Lung (tissue), 11 donors: ENCODE measurements at regions not wholly inside any gene's neighbourhood (a gene's known extent, or its start where the extent isn't known, plus 50 kb on each side); places are given as distances from the start of the nearest gene placed in this dataset.

Experiments used
- ATAC-seq: fragments of 200-7000 bp; cut with Tn5 transposase; one replicate; pipeline ENCODE4 v1.9.1; 2020; ENCODE audit warnings: moderate number of reproducible peaks; ENCODE audit not compliant: insufficient read depth, low FRiP score
- DNase-seq, 3 donors: peaks; one replicate each; pipeline ENCODE4 v3.0.0-alpha.2; 2013 to 2017
- H3K27ac ChIP-seq, 2 donors: one replicate each; pipeline ENCODE4 v1.5.1; 2013; ENCODE audit warnings: mild to moderate bottlenecking in 2 of 2, moderate library complexity in 2 of 2, control low read depth in 1 of 2, inconsistent platforms in 1 of 2, low read depth in 1 of 2, low read length in 1 of 2
- H3K27me3 ChIP-seq, 3 donors: one replicate each; pipeline ENCODE4 v1.5.1; 2013; ENCODE audit warnings: low read length in 2 of 3; ENCODE audit not compliant: control insufficient read depth in 3 of 3, insufficient read depth in 3 of 3
- H3K36me3 ChIP-seq, 4 donors: one replicate each; pipeline ENCODE4 v1.5.1; 2013; ENCODE audit warnings: low read length in 4 of 4, mild to moderate bottlenecking in 1 of 4, moderate library complexity in 1 of 4; ENCODE audit not compliant: control insufficient read depth in 4 of 4, insufficient read depth in 4 of 4
- H3K4me1 ChIP-seq, 5 donors: one replicate each; pipeline ENCODE4 v1.5.1; 2013; ENCODE audit warnings: low read length in 5 of 5, mild to moderate bottlenecking in 2 of 5, moderate library complexity in 1 of 5; ENCODE audit not compliant: control insufficient read depth in 5 of 5, insufficient read depth in 5 of 5
- H3K4me3 ChIP-seq: one replicate; pipeline ENCODE4 v1.5.1; 2013; ENCODE audit warnings: mild to moderate bottlenecking, control low read depth, moderate library complexity
- H3K9ac ChIP-seq, 2 donors: one replicate each; pipeline ENCODE4 v1.5.1; 2013; ENCODE audit warnings: low read length in 2 of 2, control low read depth in 1 of 2; ENCODE audit not compliant: insufficient read depth in 1 of 2
- H3K9me3 ChIP-seq, 4 donors: one replicate each; pipeline ENCODE4 v1.5.1; 2013; ENCODE audit warnings: low read length in 3 of 4, mild to moderate bottlenecking in 1 of 4, moderate library complexity in 1 of 4; ENCODE audit not compliant: control insufficient read depth in 4 of 4, insufficient read depth in 3 of 4
- WGBS, 2 donors: extraction: QIAGEN DNeasy Blood & Tissue Kit; methylation state at CpG; one replicate each; pipeline ENCODE4 v1.1.7; 2013; 5-methylcytosine and 5-hydroxymethylcytosine counted together
- TF ChIP-seq, protein P1 (sequence below): IDR thresholded peaks from 2 replicates; pipeline ENCODE4 v1.5.1; 2012; ENCODE audit warnings: mild to moderate bottlenecking; ENCODE audit errors: control extremely low read depth, extremely low read depth
- donor health status: control.
- donor health status: control.
- donor health status: Bipolar disorder and iron deficiency.
- donor health status: healthy.
- donor health status: DM: yes; HTN: yes; CAD: no.

DNA sequence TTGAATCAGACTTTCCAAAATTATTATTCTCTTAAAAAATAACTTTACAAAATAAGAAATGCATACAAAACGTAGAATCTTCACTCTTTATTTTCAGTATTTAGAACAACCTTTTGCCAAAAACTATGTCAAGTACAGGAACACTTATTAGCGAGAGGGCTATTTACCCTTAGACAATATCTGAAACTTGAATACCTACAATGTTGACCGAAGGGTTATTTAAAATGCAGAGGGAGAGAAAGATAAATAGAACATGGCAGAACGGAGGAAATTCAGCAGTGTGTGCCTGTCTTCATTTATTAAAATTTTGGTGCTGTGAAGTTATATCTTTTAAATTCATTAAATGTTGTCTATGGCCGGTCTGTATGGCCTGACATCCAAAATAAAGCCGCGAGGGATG is 198.8 kb downstream of the EFNB2 start:
- no peak overlapping the region for H3K27ac ChIP-seq

DNA sequence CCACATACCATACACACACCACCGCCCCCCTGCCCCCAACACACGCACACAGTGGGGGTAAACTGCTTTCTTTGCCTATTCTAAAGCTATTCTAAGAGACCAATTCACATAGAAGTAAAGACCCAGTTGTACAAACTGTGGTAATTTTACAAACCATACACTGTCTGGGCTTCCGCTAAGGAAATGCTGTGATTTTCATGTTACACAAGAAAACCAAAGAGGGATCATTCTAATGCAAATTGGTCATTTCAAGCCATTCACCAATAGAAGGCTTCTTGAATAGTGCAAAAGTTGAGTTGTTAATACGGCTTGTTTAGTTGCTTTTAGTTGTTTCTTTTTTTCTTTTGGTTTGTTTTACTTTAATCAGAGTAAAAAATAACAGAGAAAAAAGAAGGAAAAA is 202.8 kb downstream of the EFNB2 start:
- H3K4me1 ChIP-seq, result peaks cover 0 to 3% (median 0%) of the 10 kb centered on the region in 5 donors
- no peaks in the 10 kb centered on the region for H3K36me3 ChIP-seq
- no peaks in the 10 kb centered on the region for H3K9me3 ChIP-seq
- WGBS, 2 donors, result 93 to 94% methylated on average over 4 of the region's 4 CpGs
- no peak overlapping the region for H3K4me3 ChIP-seq
- TF ChIP-seq, protein P1, sequence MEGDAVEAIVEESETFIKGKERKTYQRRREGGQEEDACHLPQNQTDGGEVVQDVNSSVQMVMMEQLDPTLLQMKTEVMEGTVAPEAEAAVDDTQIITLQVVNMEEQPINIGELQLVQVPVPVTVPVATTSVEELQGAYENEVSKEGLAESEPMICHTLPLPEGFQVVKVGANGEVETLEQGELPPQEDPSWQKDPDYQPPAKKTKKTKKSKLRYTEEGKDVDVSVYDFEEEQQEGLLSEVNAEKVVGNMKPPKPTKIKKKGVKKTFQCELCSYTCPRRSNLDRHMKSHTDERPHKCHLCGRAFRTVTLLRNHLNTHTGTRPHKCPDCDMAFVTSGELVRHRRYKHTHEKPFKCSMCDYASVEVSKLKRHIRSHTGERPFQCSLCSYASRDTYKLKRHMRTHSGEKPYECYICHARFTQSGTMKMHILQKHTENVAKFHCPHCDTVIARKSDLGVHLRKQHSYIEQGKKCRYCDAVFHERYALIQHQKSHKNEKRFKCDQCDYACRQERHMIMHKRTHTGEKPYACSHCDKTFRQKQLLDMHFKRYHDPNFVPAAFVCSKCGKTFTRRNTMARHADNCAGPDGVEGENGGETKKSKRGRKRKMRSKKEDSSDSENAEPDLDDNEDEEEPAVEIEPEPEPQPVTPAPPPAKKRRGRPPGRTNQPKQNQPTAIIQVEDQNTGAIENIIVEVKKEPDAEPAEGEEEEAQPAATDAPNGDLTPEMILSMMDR, result no peak
- no peak overlapping the region for H3K27ac ChIP-seq
- no peaks in the 10 kb centered on the region for H3K27me3 ChIP-seq
- no peak overlapping the region for H3K9ac ChIP-seq
- ATAC-seq (no peak), DNase-seq (no peak)

More for the DNA sequence above, 198.8 kb downstream of the EFNB2 start:
- DNase-seq (no peak), ATAC-seq (no peak)
- Histone ChIP-seq H3K4me3 (no peak overlapping the region), H3K4me1 (peaks cover 0 to 3% (median 0%) of the 10 kb centered on the region in 5 donors), H3K9me3 (peaks cover 0 to 7% (median 2%) of the 10 kb centered on the region in 4 donors), H3K27me3 (no peaks in the 10 kb centered on the region), H3K36me3 (no peaks in the 10 kb centered on the region), H3K9ac (no peak overlapping the region)
- 73 to 80% methylated on average over 7 of the region's 7 CpGs for WGBS, 2 donors
- TF ChIP-seq, protein P1, result no peak

DNA sequence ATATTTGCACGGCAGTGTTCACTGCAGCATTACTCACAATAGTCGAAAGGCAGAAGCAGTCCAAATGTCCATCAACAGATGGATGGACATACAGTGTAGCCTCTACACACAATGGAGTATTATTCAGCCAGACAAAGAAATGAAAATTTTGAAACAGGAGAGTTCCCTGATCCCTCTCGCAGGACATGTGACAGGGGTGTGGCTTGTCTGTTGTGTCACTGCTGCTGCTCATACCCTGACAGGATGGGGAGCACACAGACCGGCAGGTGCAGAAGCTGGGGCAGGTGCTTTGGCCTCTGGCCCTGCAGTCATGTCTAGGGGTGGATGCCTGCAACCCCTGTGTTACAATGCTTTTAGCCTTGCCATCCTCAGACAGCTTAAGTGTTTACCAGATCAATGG is 204.3 kb downstream of the EFNB2 start:
- TF ChIP-seq, protein P1, result no peak
- Histone ChIP-seq H3K9ac (no peak overlapping the region), H3K27ac (no peak overlapping the region), H3K4me1 (no peaks in the 10 kb centered on the region), H3K36me3 (no peaks in the 10 kb centered on the region), H3K9me3 (no peaks in the 10 kb centered on the region), H3K4me3 (no peak overlapping the region), H3K27me3 (no peaks in the 10 kb centered on the region)
- 93 to 94% methylated on average over 4 of the region's 4 CpGs for WGBS, 2 donors
- ATAC-seq (no peak), DNase-seq (no peak)

DNA sequence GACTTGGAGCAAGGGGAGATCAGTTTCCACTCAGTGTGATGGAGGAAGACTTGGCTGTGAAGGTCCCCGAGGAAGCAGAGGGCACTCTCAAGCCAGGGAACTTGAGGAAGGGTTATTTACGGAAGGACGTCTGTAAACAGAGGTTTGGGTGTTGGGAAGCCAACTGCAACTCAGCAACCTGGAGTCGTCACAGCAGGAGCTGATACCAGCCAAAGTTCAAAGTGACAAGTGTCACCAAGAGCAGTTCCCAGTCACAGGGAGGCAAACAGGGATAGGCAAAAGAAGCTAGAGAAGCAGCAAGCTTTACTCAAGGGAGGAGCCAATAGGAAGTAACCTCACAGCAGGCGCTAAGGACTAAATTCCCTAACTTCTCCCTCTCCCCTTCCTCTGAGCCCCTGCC is 205.5 kb downstream of the EFNB2 start:
- H3K9ac ChIP-seq, result no peak overlapping the region
- no peak for ATAC-seq

More for the DNA sequence above, 205.5 kb downstream of the EFNB2 start:
- Histone ChIP-seq H3K4me3 (no peak overlapping the region), H3K27me3 (no peaks in the 10 kb centered on the region), H3K4me1 (no peaks in the 10 kb centered on the region), H3K9me3 (no peaks in the 10 kb centered on the region), H3K36me3 (no peaks in the 10 kb centered on the region), H3K27ac (no peak overlapping the region)
- TF ChIP-seq, protein P1, result no peak
- no peak for DNase-seq
- 73 to 75% methylated on average over 5 of the region's 5 CpGs for WGBS, 2 donors
